ENCODE measurements at regions not wholly inside any gene's neighbourhood (a gene's known extent, or its start where the extent isn't known, plus 50 kb on each side); places are given as distances from the start of the nearest gene placed in this dataset.
A peak's percentile ranks its signal among the peaks of the same experiment; 100 is the strongest.
"Not testable (repeated sequence)": the region's sequence is repeated elsewhere in the genome, so short reads cannot be mapped to it uniquely, and the experiment has no call there.

DNA sequence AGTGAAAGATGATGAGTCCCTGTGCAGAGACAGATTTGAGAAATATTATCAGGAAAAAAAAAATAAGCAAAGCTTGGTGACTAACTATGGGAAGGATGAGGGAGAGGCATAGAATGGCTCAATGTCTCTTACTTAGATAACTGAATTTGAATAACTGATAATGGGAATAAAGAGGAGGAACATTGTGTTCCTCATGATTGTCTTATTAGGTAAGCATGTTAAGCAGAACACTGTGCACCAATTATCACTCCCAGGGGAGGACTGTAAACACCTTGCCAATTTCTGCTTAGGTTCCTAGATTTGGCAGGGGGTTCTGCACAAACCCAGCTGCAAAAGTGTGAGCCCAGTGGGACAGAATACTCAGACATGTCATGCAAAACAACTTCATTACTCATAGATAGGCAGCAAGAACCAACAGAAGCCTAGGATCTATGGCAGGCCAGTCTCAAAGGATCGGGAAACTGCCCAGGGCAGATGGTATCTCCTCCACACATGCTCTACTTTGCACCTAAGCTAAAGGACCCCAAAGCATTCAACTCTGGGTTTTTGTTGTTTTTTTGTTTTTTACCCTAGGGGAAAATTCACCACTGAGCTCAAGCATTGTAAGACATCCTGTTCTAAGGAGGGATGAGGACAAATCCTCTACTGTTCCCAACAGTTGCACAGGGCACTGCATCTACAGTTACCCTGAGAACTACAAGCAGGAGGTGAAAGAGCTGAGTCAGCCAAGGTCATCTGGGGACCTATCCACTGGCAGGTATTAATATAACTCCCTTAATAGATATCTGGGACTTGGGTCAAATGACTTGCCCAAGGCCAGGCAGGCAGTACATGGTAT is 907.0 kb downstream of the RAPGEF2 start:
- DNase-seq (ENCODE audit: extremely low read depth, low read depth) = no peak

DNA sequence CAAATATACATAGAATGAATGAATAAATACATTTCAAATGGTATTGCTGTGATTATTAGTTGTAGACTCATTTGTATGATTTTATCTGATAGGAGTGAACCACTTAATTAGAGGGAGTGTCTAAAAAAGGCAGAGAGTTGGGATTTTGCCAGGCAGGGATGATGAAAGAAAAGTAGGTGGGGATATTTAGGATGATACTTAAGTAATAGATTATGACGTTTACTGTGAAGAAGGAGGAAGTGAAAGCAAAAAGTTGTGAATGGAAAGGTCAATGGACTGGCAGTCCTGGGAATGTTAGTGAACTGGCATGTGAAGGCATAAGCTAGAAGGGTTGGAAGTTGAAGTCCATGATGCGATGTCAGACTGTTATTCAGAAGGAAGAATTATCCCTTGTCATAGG is 917.1 kb downstream of the RAPGEF2 start:
- DNase-seq (ENCODE audit: extremely low read depth, low read depth) = no peak

DNA sequence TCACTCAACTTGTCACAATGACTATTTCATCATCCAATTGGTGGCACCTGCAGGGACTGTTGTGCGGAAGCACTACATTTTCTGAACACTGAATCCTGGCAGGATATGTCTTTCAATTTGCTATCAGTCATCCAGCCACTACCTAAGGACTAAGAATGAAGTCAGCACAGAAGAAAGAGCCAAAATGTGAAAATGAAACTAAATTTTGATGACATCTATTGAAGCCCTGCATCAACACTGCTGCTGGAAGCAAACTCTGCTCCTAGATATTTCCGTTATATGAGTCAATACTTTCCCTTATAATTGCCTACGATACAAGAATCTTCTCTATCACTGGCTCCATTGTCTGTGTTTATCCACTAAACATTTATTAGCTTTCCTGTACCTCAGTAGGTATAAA is 917.9 kb downstream of the RAPGEF2 start:
- DNase-seq (ENCODE audit: extremely low read depth, low read depth) = no peak

DNA sequence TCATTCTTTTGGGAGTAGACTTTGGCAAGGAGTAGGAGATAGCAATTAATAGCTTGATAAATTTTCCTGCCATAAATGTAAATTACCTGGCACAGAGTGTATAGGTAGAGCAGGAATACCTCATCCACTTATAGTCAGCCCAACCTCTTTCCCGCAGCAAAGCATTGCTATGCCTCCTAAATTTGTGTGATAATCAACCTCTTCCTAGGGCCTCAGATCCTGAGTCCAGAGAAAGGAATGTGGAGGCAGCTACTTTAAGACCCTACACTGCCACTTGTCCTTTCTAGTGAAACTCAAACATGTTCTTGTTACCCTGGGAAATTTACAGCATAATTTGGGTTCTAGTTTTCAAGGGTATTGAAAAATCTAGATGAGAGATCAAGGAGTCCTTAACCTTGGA is 919.0 kb downstream of the RAPGEF2 start:
- DNase-seq (ENCODE audit: extremely low read depth, low read depth) = no peak

DNA sequence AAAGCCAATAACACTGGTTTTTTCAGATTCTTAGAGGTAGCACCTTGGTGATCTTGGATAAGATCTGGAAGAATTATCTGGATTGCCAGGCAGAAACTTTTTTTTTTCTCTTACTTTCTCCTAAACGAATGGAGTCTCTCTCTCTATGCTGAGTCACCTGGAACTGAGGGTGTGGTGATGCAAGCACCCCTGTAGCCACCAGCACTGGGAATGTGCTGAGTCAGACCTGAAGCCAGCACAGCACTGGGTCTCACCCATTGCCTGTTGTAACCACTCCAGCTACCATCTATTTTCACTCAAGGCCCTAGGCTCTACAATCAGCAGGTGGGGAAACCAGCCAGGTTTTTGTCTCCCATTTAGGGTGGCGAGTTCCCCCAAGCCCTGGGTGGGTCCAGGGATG is 923.8 kb downstream of the RAPGEF2 start:
- DNase-seq (ENCODE audit: extremely low read depth, low read depth) = peak; percentile 69

DNA sequence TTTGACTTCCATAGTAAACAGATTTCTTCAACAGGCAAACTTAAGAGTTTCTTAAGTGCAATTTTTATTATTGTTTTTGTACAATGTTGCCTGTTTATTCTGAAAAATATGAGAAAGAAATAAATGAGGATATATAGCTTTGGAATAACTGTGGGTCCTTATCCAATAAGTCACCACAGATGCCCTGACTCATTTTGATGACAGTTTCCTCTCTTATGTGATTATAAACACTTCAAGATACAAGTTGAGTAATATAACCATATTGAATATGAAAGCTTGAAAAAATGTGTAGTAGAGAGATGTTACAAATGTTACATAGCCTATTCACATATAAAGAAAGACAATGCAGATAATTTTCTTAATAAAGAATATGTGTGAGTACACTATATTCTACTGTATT is 931.6 kb downstream of the RAPGEF2 start:
- DNase-seq (ENCODE audit: extremely low read depth, low read depth) = no peak

DNA sequence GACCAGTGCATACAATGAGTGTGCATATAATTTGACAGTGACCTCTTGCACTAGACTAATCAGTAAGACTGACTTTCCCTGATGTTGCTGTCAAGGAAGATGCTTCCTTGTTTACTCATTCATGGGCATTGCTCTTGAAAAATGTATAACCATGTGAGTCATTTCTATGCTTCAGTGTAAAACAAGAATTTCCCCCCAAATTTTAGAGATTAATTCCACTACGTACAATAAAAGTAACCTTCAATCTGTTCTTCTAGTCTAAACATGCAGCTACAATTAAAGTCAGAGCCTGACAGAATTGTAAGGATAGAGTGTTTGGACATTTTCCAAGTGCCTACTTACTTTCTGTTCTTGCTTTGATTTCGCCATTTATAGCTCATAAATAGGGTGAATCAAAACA is 935.7 kb downstream of the RAPGEF2 start:
- DNase-seq (ENCODE audit: extremely low read depth, low read depth) = no peak

DNA sequence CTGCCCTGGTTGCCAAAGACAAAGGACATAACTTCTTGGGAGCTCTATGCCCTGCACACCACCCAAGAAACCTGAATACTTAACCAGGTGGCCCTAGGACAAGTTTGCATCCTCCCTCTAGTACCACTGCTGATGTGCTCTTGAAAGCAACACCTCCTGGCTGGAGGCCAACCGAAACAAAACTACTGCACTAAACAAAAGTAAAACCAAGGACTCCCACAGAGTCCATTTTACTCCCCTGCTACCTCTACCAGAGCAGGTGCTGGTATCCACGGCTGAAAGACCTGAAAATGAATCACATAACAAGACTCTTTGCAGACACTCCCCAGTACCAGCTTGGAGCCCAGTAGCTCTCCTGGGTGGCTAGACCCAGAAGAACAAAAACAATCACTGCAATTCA is 941.8 kb downstream of the RAPGEF2 start:
- no peak for DNase-seq (ENCODE audit: extremely low read depth, low read depth)

DNA sequence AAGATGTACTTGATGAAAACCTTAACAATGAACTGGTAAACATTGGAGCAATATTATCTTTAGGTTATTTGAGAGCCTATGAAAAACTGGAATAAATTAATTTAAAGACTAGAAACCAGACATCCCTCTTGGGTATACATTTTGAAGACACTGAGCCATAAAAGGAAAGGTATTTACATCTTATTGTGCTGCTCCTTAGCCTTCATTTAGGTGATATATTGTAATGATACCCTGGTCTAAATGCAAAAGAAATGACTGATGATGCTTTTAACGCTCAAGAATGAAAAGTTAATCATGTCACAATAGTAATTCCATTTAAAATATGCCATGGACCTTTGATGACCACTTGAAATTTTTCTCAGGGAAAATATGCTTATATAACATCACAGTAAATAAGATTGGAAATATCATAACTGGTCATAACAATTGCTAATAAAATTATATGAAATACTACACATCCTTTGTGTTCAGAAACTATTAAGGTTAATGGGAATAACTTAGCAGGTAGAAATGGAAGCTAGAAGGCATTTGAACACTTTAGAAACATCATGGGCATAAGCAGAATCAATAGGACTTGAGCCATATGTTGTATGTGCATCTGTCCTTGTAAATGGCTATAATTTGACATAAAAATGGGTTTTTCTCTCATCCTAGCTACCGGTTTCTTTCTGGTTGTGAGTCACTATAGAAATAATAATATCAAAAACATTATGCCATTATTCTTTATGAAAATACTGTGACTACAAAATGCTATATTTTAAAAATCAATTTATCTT is 979.7 kb downstream of the RAPGEF2 start:
- no peak for DNase-seq (ENCODE audit: extremely low read depth, low read depth)

DNA sequence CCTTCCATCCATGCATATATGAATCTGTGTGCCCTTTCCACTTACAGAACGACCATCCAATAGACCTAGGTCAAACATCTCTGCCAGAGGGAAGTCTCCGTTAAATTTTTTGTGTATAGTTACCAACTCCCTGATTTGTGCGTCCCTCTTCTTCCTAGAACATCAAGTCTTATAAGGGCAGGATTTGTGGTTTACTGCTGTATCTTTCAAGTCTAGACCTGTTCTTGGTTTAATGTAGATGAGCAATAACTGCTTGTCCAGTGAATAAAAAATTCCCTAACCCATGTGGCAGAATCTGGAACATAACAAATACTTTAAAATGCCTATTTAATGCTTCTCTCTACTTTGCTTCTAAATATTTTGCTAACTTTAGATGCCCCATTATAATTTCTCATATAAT is 988.8 kb downstream of the RAPGEF2 start:
- DNase-seq (ENCODE audit: extremely low read depth, low read depth) = no peak

DNA sequence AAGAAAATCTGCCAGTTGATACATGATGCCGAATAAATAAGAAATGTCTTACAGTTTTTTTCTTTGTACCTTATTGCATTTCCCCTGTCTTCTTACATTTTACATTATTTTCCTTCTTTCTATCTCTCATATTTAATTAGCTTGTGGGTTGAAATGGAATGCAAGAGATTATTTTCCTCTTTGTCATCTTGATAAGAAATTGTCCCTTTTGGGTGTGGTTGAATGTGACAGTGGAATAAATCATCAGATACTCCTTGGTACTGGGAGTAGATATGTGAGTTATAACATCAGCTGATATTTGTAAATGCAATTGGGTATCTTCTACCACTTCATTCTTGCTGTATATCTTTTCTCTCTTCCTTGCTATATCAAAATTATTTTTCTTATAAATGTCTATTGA is 997.4 kb downstream of the RAPGEF2 start:
- no peak for DNase-seq (ENCODE audit: extremely low read depth, low read depth)

DNA sequence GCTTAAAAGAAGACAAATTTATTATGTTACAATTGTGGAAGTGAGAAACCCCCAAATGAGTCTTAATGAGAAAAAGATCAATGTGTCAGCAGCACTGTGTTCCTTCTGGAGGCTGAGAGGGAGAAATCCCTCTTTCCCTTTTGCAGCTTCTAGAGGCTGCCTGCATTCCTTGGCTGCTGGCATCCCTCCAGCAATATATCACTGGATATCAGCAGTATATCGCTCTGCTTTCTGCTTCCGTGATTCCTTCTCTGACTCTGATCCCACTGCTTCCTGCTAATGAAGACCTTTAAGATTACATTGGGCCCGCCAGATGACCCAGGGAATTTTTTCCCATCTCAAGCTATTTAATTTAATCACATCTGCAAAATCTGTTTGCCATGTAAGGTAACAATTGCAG is 1008.0 kb downstream of the RAPGEF2 start:
- DNase-seq (ENCODE audit: extremely low read depth, low read depth) = no peak

DNA sequence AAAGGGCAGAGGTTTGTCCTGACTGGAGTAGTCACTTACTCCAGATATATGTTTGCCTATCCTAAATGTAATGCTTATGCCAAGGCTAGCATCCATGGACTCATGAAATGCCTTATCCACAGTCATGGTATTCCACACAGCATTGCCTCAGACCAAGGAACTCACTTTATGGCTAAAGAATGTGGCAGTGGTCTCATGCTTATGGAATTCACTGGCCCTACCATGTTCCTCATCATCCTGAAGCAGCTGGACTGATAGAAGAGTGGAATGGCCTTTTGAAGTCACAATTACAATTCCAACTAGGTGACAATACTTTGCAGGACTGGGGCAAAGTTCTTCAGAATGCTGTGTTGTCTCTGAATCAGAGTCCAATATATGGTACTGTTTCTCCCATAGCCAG is 1014.8 kb downstream of the RAPGEF2 start:
- DNase-seq (ENCODE audit: extremely low read depth, low read depth) = no peak

DNA sequence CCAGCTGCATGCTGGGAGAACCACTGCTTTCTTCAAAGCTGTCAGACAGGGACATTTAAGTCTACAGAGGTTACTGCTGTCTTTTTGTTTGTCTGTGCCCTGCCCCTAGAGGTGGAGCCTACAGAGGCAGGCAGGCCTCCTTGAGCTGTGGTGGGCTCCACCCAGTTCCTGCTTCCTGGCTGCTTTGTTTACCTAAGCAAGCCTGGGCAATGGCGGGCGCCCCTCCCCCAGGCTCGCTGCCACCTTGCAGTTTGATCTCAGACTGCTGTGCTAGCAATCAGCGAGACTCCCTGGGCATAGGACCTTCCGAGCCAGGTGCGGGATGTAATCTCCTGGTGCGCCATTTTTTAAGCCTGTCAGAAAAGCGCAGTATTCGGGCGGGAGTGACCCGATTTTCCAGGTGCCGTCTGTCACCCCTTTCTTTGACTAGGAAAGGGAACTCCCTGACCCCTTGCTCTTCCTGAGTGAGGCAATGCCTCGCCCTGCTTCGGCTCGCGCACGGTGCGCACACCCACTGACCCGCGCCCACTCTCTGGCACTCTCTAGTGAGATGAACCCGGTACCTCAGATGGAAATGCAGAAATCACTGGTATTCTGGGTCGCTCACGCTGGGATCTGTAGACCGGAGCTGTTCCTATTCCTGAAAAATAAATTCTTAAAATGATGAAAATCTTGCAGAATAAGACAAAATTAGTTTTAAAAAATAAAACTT is 1022.9 kb downstream of the RAPGEF2 start:
- DNase-seq (ENCODE audit: extremely low read depth, low read depth) = not testable (repeated sequence)

DNA sequence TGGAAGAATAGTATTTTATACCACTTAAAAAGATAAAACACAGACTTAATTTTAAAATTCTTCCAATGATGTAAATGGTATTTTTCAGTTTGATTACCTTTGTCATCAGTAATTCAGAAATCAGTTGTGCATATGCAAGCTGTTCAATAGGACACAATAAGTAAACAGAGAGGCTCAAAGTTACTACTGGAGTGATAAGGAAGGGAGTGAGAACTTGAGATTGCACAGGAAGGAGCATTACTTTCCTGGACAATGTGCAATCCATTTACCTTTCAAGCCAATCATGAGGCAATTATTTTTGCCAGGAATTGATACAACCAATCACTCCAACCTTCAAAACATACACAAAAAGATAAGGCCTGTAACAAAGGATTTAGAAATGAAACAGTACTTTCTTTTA is 1024.3 kb downstream of the RAPGEF2 start:
- no peak for DNase-seq (ENCODE audit: extremely low read depth, low read depth)

DNA sequence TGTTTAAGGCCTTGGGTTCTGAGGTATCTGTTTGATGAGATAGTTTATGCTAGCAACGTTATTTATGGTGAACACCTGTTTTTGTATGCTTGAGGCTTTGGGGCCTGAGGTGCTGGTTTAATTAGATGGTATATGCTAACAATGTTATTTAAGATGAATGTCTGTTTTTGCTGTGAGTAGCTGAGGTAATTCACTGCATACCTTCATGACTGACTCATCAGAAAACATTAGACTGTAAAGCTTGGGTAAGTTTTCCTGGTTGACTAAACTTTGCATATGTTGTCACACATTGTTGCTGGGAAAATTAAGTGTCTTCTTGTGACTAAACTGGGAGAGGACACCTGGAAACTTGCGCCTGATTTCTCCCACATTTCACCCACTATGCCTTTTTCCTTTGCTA is 1026.6 kb downstream of the RAPGEF2 start:
- peak; percentile 7 for DNase-seq (ENCODE audit: extremely low read depth, low read depth)

DNA sequence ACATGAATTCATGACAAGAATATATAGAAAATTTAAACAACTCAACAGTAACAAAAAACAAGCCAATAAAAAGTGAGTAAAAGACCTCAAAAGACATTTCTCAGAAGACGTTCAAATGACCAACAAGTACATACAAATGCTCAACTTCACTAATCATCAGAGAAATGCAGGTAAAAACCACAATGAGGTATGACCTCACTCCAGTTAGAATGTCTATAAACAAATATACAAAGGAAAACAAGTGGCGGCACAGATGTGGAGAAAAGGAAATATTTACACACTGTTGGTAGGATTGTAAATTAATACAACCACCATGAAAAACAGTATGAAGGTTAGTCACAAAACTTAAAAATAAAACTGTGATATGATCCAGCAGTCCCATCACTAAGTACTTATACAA is 1033.1 kb downstream of the RAPGEF2 start:
- DNase-seq (ENCODE audit: extremely low read depth, low read depth) = no peak

DNA sequence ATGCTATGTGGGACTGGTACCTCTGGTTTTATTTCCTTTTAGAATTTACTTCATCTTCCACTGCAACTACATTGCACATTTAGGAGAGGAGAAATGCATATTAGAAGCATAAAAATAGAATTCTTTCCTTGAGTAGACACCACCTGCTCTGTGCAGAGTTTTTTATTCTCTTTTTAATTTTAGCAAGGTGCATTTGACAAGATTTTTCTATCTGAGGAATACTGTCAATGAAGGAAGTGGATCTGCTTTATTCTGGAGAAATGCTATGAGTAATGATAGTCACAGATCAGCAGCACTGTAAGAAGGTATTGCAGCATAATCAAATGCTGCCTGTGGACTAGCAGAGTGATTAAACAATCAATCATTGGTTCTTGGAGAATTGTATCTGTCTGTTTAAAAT is 1038.3 kb downstream of the RAPGEF2 start:
- no peak for DNase-seq (ENCODE audit: extremely low read depth, low read depth)

DNA sequence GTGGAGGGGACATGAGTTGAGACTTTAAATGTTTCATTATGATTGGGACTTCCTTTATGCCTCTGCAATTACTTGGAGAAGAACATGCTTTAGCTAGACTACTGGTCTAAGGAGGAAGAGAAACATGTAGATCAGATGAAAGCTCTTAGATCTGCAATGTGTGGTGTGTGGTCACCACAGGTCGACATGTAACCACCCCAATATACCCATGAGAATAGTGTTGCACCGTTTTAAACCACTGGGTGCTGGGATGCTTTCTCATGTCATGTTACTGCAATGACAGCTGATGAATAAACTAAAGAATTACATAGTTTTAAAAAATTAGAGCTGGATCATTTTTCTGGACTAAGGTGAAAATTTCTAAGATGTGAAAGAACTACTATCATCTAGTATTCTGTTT is 1039.7 kb downstream of the RAPGEF2 start:
- no peak for DNase-seq (ENCODE audit: extremely low read depth, low read depth)

DNA sequence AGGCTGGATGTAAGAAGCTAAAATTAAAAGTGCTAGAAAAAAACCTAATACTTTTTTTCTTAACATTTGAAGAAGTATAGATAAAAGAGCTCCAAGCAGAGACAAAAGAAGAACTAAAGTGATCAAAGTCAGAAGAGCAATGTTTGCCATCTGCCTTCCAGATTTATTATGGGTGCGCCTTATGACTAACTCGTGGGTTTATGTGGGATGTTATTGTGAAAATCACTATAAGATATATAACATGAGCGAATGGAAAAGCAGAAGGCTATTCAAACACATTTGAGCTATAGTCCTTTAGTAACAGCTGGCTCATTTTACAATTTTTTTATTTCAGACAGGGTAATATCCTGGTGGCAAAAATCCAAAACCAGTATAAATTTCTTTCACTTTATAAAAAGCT is 1040.7 kb downstream of the RAPGEF2 start:
- DNase-seq (ENCODE audit: extremely low read depth, low read depth) = no peak

DNA sequence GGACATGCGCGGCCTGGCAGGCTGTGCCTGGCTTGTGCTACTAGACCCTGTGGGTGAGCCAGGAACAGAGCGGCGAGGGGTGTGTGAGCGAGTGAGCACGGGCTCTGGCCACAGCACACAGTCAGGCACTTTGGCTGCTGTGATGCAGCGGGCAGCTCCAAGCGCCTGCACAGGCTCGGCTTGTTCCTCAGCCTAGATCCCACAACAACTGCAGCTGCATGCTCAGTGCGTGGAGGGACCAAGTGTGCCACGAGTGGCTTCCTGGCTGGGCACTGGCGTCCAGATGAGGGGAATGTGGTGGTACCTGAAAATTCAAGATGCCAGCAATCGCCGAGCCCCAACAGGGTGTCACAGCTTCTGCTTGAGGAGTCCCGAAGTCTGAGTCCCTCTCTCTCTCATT is 1056.6 kb downstream of the RAPGEF2 start:
- DNase-seq (ENCODE audit: extremely low read depth, low read depth) = no peak

DNA sequence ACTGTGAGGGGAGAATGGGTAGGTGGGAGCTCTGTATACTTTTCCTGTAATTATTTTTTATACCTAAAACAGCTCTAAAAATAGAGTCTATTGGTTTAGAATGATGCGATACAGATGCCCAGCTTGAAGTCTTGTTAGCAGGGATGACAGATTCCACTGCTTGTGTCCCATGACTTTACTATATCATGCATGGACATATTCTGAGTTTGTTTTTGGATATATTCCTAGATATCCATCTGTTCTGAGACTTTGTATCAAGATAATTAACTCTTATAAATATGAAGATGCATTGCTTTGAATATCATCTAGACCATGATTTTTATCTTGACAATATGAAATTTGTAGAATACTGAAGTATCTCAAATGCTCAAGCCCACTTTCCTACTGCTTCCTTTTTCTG is 1058.1 kb downstream of the RAPGEF2 start:
- DNase-seq (ENCODE audit: extremely low read depth, low read depth) = no peak
